OCI-LY3 (cell line): ENCODE measurements at regions not wholly inside any gene's neighbourhood (a gene's known extent, or its start where the extent isn't known, plus 50 kb on each side); places are given as distances from the start of the nearest gene placed in this dataset.

ENCODE experiments used
- CTCF ChIP-seq: fragments of 200-600, 300-600 bp; sonication (generic); IDR thresholded peaks from 2 replicates; pipeline ENCODE4 v1.5.1; 2014; ENCODE audit warnings: antibody characterized with exemption, low read length, low read depth
- EZH2phosphoT487 ChIP-seq: fragments of 200-600 bp; shearing (Covaris generic); IDR thresholded peaks from 2 replicates; pipeline ENCODE4 v1.6.1; 2018; ENCODE audit warnings: antibody characterized with exemption, mixed run types, low read depth

GRCh38 chr6:114783083-114783482, 440.3 kb upstream of the HS3ST5 start:
- no peak for TF ChIP-seq CTCF
- TF ChIP-seq EZH2phosphoT487: no peak
